ENCODE measurements at regions not wholly inside any gene's neighbourhood (a gene's known extent, or its start where the extent isn't known, plus 50 kb on each side); places are given as distances from the start of the nearest gene placed in this dataset.

DNA sequence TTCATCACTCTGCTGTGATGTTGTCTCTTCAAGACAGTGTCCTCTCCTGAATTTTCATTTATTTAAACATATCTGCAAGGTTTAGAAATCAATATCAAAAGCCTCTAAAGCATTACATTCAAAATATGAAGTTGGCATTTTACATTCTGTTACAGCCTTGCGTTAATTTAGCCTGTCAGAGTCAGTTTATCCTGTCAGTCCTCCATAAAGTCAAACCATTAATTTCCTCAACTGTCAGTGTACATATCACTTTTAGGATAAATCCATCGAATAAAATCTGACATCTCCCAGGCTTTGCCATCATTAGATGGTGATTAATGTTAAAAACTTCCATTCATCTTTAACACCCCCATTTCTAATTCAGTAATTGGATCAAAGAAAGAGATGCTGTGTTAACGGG is 77.0 kb downstream of the NPY start:
- H3K4me3 ChIP-seq (ENCODE audit: low read depth, low read length): no peak overlapping the region
- TF ChIP-seq, protein P1, sequence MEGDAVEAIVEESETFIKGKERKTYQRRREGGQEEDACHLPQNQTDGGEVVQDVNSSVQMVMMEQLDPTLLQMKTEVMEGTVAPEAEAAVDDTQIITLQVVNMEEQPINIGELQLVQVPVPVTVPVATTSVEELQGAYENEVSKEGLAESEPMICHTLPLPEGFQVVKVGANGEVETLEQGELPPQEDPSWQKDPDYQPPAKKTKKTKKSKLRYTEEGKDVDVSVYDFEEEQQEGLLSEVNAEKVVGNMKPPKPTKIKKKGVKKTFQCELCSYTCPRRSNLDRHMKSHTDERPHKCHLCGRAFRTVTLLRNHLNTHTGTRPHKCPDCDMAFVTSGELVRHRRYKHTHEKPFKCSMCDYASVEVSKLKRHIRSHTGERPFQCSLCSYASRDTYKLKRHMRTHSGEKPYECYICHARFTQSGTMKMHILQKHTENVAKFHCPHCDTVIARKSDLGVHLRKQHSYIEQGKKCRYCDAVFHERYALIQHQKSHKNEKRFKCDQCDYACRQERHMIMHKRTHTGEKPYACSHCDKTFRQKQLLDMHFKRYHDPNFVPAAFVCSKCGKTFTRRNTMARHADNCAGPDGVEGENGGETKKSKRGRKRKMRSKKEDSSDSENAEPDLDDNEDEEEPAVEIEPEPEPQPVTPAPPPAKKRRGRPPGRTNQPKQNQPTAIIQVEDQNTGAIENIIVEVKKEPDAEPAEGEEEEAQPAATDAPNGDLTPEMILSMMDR (IDR thresholded peaks at IDR 0.05; ENCODE audit: low read depth, low read length): no peak

GRCh38 chr7:24365606-24366005 is 81.6 kb downstream of the NPY start:
- no peak overlapping the region for H3K4me3 ChIP-seq (ENCODE audit: low read depth, low read length)
- TF ChIP-seq, protein P1 (IDR thresholded peaks at IDR 0.05; ENCODE audit: low read depth, low read length): no peak

DNA sequence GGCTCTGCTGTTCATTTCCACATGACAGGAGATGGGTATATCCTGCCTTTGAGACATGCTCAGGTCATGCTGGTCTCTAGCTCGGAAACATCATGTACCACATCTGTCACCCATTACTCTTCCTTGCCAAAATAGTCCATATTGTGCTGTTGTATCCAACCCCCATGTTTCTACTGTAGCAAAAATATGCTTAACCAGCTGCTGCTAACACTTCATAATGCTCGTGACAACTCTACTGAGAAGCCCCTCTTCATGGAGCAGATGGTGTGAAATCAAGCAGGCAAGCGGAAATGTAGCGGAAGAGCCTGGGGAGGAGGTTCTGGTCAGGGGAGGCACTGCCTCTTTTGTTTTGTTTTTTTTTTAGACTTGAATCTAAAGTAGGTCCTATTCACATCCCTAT is 82.9 kb downstream of the NPY start:
- TF ChIP-seq, protein P1 (IDR thresholded peaks at IDR 0.05; ENCODE audit: low read depth, low read length): no peak
- no peak overlapping the region for H3K4me3 ChIP-seq (ENCODE audit: low read depth, low read length)

GRCh38 chr7:24368161-24368560 is 84.2 kb downstream of the NPY start:
- TF ChIP-seq, protein P1 (IDR thresholded peaks at IDR 0.05; ENCODE audit: low read depth, low read length): no peak
- H3K4me3 ChIP-seq (ENCODE audit: low read depth, low read length): no peak overlapping the region

DNA sequence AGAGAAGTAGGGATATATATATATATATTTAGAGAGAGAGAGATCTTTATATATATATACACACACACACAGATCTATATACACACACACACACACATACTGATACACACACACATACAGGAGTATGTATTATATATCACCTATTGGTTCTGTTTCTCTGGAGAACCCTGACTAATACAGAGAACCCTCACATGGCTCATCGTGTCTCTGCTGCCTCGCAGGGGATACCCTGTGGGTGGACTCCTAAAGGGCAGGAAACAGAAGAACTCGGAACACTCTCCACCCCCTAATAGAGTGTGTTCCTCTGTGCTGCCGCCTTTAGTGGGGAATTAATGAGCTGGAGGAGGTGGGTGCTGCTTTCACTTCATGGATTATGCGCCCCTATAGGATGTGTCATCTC is 86.6 kb downstream of the NPY start:
- H3K4me3 ChIP-seq (ENCODE audit: low read depth, low read length): no peak overlapping the region
- TF ChIP-seq, protein P1 (IDR thresholded peaks at IDR 0.05; ENCODE audit: low read depth, low read length): no peak

DNA sequence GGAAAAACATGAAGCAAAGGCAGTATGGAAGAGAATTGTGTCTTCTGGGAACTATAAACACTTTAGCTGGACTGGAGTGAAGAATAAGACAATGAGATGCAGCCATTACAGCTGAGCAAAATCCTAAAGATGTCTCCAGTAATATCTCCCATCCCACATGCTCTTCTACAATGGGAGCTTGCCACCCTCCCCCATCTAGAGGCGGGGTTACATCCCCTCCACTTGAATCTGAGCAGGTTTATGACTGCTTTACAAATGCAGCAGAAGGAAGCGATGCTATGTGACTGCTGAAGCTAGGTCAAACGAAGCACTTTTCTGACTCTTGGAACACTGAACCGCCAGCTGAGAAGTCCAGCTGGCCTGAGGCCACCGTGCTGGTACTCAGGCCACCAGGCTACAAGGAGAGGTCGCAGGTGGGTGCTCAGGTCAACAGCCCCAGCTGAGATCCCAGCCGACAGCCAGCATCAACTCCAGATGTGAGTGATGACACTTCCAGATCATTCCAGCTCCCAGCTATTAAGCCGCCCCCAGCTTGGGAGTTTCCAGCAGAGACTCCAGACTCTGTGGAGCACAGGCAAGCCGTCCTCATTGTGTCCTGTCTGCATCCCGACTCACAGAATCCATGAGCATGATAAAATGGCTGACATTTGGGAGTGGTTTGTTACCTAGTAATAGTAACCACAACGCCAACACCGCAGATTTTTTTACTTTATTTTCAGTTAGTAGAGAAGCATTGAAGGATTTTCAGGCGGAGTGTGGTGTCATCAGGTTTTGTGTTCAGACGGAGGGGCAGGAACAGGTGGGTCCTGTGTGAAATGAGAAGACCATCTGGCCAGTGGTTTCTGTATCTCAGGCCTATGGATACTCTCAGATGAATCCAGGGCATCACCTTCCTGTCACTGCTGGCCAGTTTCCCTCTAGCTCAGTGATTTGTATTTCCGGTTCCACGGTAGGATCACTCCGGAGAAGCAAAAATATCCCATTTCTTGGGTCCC is 89.3 kb downstream of the NPY start:
- TF ChIP-seq, protein P1 (IDR thresholded peaks at IDR 0.05; ENCODE audit: low read depth, low read length): no peak
- no peak overlapping the region for H3K4me3 ChIP-seq (ENCODE audit: low read depth, low read length)

GRCh38 chr7:24378871-24379616 is 95.1 kb downstream of the NPY start:
- H3K4me3 ChIP-seq (ENCODE audit: low read depth, low read length): no peak overlapping the region
- TF ChIP-seq, protein P1 (IDR thresholded peaks at IDR 0.05; ENCODE audit: low read depth, low read length): no peak
